NCI-H1694 (cell line): ENCODE measurements at regions not wholly inside any gene's neighbourhood (a gene's known extent, or its start where the extent isn't known, plus 50 kb on each side); places are given as distances from the start of the nearest gene placed in this dataset.

ENCODE experiments used
- DNase-seq: peaks from one replicate; lab custom pipeline; 2025; lab: John Stamatoyannopoulos, UW

DNA sequence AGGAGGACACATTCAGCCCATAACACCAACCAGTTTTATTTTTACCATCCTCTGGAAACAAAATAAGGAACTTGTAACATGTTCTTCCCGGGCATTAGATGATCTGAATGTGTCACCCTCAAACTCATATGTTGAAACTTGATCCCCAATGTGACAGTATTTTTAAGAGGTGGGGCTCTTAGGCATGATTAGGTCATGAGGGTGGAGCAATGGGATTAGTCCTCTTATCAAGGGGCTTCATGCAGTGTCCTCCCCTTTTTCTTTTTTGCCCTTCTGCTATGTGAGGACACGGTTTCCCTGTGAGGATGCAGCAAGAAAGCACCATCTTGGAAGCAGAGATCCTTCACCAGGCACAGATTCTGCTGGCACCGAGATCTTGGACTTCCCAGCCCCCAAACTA lies 401.5 kb upstream of the TRIB2 start:
- no peak for DNase-seq

DNA sequence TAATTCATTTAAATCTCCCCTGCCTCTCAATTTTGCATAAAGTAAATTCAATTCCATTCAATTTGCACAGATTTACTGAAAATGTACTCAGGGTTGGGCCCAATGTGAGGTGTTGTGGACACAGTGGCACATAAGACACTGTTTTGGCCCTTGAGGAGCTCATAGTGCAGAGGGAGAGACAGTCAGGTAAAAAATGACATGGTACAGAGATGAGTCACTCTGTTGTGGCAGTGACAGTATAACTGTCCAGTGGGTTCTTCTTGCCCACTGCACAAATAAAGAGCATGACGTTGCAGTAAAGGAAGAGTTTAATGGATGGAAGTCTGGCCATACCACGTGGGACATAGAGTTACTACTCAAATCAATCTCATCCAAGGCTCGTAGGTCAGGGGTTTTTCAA lies 400.3 kb upstream of the TRIB2 start:
- DNase-seq: no peak

DNA sequence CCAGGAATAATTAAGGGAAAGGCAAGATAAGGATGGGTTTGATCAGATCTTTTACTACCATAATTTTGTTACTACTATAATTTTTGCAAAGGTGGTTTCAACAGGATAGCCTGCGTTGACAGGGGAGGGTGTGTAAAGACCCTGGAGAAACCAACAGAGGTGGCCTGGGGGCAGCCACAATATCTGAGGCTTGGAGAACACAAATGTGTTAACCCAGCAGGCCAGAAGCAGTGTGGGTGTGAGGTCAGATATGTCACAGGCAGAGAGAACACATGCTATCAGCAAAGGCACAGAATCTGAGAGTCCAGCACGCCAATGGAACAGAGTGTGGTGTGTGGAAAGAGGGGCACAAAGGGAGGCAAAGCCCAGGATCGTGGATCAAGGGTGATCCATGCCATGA lies 399.4 kb upstream of the TRIB2 start:
- no peak for DNase-seq

DNA sequence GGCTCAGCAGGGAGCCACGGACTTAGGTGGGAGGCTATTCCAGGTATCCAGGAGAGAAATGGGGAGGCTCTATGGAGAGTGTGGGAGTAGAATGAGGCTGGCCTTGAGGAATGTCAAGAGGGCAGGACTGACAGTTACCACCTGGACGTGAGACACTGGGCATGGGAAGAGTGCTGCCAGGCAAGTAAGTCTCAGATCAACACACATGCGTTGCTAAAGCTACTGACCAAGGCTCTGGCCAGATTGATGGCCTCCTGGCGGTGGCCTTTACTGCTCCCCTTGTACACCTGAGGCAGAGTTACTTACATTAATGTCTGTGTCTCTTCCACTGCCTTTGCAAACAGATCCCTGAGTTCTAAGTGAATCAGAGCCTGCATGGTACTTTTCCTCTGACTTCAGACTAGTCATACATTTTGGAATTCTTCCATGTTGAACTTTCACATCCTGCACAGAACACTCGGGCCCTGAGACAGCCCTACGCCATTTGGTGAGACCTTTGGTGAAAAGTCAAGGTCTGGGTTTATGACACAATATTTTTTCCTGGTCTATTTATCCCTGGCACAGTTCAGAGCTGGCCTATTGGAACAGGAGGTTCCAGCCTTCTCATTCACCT lies 398.8 kb upstream of the TRIB2 start:
- DNase-seq: no peak

DNA sequence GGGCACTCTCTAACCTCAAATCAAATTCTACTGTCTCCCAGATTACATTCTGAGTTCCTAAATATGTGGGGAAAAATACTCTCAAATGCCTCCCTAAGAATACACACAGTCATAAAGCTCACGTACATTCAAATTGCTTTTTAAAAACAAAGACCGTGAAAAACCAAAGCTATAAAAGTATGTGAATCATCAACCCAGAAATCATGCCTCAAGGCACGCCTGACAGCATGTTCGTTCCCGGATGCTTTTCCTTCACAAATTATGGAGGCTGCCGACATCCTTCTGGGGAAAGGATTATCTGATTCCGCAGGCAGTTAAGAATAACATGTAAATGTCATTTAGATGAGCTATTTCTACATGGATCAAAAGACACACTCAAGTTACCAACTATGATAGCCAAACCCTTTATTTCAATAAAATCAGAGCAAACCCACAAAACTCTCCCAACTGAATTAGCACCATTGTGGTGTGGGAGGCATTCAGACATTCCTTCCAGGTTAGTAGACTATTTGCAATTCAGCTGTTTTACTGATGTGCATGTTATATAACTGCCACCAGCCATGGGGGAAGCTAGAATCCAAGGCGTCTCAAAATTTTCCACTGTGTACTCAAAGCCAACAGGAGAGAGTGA lies 398.2 kb upstream of the TRIB2 start:
- no peak for DNase-seq

DNA sequence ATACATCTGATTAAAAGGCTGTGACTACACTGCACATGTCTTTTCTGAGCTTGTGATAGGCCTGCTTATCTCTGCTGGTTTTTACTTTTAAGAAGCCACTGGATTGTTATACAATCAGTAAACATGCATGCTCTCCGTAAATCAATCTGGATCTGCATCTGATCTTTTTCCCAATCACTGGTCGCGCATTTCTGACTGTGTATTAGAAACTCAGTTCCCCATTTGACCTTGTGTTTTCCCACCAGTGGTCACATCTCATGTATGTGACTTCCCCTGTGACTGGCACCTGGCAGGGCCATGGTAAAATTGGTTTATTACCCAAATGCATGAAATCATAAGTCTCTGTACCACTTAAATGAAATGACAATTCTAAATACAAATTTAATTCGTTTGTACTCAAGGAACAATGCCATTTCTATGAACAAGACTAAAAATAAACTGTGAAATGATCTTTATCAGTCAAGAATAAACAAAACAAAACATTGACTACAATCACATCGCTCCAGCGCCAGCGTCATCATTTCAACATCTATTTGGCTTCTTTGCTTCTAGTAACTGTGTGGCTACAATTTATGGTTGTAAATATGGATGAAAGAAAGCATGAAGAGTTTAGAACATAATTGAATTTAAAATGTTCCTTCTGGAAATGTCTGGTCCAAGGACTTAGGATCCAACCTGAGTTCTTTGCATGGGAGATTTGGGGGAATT lies 396.6 kb upstream of the TRIB2 start:
- no peak for DNase-seq

DNA sequence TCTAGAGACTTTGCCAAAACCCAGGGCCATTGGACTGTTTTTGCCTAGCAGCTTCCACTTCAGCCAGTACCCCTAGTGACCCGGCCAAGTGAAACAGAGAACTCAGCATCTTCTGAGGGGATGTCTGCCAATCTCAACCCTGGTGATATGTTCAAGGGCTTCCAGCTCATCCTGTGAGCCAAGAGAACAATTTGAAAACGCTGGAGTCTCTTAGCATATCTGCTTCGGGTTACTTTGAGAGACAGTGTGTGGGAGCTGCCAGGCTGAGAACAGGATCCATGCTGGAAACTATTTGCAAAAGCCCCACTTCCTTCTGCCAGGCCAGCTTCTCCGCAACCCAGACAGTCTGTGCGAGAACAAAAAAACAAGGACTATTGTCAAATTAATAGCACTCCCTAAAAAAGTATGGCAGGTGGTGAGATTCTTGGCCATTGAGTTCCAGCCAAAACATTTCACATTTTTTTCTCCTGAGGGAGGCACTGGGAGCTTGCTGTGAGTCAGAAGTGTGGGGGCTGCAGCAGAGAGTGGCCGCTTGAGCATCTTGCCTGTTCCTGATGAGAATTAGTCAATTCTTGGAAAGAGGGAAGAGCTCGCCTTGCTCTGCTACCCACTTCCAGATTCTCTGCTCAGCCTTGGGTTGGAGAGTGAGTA lies 395.6 kb upstream of the TRIB2 start:
- DNase-seq: no peak

DNA sequence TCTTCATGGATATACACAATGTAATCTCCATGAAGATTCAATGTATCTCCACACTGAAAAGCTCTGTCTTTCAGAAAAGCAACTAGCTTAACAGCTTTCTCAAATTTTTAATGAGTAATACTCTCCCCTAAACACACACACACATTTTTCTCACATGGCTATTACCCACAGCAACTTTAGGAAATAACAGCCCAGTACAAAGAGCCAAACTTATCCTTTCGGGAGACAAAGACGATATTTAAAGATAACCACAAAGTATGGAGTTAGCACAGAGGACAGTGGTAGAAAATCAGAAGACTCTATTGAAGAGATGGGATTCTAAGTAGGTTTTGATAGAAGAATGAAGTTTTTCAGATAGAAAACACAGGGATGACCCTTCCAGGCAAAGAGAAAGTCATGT lies 394.9 kb upstream of the TRIB2 start:
- no peak for DNase-seq

DNA sequence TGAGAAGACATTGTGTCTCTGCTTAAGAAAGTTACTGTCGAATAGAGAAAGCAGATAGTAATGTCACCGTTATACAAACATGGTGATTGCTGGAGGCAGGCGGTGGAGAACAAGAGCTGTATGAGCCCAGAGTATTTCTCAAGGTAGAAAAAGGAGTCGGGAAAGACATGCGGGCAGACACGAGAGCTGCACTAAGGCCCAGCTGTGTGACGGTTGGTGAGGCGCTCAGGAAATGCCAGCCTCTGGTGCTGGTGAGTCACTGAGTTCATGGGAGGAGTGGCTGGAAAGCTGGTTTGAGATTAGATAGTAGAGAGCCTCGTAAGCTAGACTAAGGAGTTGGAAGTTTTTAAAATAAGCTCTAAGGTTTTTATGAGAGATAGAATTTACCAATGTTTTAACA lies 390.9 kb upstream of the TRIB2 start:
- DNase-seq: no peak

DNA sequence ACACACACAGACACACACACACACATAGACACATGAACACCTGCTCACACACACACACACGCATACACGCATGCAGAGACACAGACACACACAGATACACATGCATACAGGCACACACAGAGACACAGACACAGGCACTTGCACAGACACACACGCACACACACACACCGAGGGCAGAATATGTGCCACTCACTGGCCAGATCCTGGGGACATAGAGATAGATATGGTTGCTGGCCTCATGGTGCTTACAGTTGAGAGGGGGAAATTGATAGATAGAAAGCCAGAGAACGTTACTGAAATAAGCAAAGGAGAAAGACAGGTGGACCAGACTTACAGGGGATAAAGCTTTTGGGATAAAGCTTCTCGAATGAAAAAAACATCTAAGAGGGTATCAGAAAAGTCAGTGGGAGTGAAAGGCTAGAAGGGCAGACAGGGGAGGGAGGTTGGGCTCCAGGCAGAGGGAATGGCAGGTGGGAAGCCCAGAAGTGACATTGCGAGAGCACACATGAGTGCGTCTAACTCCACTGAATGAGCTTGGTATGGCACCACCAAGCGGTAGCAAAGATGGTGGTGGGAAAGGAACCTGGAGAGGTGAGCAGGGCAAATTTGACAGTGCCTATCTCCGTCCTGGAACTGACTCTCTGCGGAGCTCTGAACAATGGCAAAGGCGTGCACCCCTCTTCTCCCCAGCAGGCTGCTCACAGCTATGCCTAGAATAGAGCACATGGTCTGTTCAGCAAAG lies 390.1 kb upstream of the TRIB2 start:
- DNase-seq: no peak

DNA sequence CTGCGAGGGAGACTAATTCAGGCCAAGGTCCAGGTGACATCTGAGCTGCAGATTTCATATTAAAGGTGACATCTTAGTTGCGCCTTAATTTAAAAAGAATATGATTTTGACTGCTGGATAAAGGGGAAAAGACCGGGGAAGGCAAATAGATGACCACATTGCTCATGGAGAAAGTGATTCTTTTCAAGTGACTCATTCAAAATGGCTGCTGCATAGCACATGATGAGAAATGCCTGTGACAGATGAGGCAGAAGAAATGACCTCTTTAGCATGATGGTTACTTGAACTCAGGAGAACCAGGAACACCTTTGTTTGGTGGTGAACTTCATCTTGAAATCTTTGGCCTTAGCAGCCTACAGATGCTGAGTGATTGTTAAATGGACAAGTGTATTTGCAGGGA lies 385.8 kb upstream of the TRIB2 start:
- no peak for DNase-seq

DNA sequence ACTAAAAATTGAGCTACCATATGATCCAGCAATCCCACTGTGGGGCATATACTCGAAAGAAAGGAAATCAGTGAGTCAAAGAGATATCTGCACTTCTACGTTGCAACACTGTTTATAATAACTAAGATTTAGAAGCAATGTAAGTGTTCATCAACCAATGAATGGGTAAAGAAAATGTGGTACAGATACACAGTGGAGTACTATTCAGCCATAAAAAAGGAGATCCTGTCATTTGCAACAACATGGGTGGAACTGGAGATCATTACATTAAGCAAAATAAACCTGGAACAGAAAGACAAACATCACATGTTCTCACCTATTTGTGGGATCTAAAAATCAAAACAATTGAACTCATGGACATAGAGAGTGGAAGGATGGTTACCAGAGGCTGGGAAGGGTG lies 385.0 kb upstream of the TRIB2 start:
- DNase-seq: no peak

DNA sequence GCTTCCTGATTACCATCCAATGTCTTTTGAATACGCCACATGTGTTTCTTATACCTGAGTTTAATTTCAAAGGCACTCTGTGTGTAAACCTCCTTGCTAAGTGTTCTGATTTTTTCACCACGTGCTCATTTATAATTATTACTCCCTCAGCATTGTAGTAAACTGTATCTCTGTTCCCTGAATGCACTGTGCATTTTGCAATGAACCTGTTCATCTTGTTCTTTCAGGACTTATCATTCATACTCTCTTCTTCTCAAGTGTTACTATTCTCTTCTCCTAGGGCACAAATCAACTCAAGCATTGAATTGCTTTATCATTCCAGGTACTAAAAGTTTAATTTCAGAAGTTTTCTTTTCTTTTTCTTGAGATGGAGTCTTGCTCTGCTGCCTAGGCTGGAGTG lies 383.4 kb upstream of the TRIB2 start:
- DNase-seq: no peak

DNA sequence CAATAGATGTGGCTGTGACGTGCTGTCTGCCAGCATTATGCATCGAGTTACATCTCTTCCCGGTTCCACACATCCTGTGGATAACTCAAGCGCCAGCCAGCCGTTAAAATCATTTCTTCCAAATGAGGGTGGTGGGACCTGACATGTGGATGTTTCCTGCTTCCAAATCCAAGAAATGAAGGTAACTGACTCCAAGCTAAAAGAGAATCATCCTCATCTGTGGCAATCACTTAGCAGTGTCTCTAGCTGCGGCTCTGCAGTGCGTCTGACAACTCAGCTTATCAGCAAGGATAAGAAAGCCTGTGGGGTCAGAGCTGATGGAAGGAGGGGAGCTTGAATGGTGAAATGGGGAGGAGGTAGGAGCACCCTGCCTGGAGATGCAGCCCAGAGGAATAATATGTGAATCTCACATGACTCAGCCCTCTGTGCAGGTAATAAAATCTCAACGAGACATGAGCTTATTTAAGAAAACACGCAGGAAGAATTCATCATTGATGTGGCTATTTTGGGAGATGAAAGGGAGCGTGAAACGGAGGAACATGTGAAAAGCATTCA lies 382.2 kb upstream of the TRIB2 start:
- no peak for DNase-seq

DNA sequence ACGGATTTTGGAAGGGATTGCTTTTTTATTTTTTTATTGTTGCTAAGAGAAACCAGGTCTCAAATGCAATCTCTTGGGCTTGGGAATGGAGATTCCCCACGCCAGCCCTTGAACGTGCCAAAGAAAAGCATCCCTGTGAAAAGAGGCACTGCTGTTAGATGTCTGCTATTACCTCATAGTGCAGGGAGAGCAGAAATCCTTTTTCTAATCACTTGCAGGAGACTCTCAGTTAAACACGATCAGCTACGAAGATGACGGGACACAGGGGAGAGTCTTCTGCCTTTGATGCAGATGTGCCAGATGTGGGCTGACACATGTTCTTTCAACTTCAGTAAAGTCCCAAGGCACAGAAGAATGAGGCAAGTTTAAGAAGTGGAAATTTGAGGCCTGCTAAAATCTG lies 381.6 kb upstream of the TRIB2 start:
- no peak for DNase-seq

DNA sequence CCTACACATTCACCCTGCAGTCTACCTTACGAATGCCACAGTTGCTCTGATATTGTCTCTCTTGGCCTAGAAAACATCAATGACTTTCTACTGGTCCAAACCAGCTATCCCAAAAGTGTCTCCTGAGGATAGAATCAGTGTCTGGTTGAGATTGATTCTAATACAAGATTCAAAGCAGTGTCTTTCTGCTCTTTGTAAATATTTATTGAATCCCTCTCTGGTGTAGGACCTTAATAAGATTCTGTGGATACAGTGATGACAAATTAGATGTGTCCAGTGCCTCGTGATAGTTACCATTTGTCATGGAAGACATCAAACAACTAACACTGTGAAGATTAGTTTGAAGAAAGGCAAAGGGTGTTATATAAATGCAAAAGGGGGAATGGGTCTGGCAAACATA lies 380.7 kb upstream of the TRIB2 start:
- DNase-seq: no peak

DNA sequence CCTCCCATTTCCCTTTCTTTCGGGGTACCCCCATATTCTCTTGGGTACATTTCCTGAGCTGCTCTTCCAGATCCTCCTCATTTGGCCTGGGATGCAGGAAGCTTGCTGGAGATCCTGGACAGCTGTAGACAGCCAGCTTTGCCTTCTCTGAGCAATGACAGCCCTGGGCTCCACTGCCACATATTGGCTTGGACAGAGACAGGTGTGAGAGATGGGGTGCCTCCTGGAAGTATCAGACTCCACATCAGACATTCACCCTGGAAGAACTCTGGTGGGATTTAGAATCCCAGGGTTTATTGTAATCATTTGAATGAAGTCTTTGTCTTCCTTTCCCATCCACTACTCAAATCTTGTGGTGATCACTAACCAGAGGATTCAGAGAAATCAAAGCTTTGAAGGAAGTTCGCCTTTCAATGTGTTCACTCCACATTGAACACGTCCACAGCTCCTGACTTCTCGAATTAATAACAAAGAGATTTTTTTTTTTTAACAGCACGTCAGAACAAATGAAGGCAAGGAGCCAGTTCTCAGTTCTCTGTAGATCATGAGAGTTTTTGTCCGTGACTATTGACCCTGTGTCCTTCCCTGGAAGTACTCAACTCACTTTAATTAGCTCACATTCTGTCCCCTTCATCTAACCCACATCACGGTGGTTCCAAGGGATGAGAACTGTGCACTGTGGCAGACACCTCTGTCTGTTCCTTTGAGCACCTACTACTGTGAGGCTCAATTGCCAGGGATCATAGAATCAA lies 377.6 kb upstream of the TRIB2 start:
- no peak for DNase-seq

DNA sequence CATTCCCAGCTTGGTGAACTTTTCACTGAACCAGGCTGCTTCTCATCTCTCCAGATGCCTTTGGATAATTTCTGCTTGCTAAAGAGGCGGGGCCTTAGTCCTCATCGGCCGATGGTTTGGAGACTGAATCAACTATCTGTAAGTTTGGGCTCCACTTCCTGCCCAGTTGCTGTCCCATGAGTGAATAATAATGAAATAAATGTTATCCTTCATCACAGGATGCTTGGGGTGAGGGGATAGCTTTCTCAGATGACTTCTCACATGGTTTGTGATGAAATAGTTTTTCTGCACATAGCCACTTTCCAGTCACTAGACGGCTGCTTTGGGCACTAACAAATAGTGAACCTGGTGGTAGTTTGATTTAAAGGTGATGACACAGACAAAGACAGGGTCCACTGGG lies 376.6 kb upstream of the TRIB2 start:
- DNase-seq: no peak

DNA sequence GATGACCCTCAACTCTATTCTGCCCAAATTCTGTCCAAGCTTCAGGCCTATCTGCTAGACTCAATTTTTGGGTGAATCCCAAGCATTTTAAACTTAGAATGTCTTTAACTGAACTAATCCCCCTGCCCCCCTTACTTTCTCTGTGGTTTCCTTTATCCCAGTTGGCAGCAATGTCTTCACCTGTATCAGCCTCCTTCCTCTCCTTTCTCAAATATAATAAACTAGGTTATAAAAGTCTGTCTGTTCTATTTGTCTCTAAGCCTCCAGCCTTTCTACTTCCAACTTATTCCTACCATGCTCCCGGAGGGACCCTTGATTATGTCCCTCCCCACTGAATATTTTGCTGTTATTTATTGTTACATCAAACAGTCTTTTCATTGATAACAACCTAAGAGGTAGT lies 375.5 kb upstream of the TRIB2 start:
- DNase-seq: no peak

DNA sequence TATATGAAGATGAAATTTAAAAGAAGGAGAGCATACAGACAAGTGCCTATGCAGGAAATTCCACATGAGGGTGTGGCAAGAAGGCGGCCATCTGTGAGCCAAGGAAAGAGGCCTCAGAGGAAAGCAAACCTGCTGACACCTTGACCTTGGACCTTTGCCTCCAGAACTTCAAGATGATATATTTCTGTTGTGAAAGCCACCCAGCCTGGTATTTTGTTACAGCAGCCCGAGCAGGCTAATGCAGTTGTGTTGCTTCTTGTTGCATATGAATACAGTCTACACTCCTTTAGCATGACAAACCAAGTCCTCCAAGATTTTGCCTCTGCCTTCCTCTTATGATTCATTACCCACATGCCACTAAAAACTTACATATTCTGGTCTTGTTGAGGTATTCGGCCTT lies 374.8 kb upstream of the TRIB2 start:
- no peak for DNase-seq

DNA sequence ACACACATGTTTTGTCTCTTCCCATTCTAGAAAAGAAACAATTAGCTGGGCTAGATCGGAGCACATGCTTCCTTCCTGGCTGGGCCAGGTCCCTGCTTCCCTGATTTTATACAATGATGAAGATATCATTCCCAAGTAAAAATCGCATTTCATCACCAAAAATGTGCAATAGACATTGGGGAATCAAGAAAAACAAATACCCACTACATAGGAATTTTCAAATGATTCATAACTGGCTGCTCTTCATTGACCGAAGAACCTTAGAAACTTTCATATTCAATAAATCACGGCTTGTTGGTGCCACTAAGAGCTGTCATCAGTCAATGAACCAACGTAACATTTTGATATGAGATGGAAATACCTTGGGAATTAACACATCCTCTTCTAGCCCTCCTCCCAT lies 373.6 kb upstream of the TRIB2 start:
- DNase-seq: no peak
